GM19468 (cell line): ENCODE measurements at regions not wholly inside any gene's neighbourhood (a gene's known extent, or its start where the extent isn't known, plus 50 kb on each side); places are given as distances from the start of the nearest gene placed in this dataset.
"Not testable (repeated sequence)": the region's sequence is repeated elsewhere in the genome, so short reads cannot be mapped to it uniquely, and the experiment has no call there.

Source experiments
- ATAC-seq: cut with Tn5 transposase; IDR thresholded peaks from one replicate; pipeline ENCODE4 v1.9.1; 2021; ENCODE audit warnings: mild to moderate bottlenecking, moderate library complexity, moderate number of reproducible peaks; ENCODE audit not compliant: unreplicated experiment; ENCODE audit errors: extremely low read depth

DNA sequence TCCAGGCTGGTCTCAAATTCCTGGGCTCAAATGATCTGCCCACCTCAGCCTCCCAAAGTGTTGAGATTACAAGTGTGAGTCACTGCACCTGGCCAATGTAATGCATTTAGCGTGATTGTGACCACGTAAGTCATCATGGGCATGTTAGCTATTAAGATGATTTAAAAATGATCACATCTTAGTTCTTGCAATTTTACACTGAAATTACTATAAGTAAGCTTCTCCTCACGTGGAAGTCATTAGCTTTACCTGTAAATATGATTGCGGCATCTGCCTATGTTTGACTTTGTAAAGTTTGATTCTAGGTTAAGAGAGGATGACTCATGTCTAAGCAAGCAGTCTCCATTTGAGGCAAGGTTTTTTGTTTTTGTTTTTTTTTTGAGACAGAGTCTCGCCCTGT is 85.5 kb downstream of the PMAIP1 start:
- ATAC-seq: no peak

DNA sequence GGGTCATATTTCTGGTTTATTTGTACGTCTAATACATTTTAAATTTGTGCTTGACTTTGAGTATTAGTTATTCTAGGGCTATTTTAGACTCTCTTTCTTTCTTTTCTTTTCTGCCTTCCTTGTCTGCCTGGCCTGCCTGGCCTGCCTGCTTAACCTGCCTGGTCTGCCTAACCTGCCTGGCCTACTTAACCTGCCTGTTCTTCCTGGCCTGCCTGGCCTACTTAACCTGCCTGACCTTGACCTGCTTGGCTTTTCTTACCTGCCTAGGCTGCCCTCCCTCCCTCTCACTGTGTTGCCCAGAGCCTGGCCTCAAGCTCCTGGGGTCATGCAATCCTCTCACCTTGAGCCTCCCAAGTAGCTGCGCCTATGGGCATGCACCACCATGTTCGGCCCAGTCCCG is 83.7 kb downstream of the PMAIP1 start:
- ATAC-seq: no peak

DNA sequence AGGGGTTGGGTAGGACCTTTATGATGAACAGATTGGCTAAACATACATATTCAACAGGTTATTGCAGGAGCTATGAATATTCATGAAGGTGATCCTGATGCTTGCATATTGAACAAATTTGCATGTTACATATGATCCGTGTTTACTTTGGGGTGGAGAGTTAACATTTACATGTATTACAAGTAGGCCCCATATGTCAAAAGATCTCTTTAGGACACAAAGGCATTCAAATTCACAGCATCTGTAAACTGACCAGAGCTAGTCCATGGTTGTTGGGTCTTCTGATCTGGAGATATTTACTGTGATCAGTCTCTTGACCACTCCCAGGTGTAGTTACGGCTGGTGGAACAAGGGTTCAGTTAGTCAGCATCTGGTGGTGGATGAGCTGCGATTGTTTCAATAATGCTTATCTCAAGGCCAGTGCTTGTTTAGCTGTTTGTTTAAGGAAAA is 80.4 kb downstream of the PMAIP1 start:
- no peak for ATAC-seq

DNA sequence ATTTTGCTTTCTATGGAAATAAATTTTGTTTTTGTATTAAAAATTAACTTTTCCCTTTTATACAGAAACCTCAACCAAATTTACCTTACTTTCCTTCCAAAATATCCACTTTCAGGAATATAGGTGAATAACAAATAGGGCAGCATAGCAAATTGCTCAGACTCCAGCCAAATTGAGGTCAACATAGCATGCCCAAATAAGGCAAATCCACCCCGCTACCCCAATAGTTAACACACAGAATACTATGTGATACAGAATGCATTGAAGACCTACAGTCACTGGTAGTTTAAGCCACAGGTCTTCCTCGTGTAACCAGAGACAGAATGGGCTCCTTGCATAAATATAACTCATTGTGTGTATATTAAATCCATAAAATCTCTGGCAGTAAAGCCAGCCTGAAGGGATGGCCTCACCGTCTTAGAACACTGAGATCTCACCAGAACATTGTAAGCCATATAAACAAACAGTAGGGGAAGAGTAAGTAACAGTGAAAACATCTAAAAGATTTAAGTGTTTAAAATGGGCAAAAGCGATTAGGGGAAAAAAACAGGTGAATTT is 72.2 kb downstream of the PMAIP1 start:
- ATAC-seq: no peak

DNA sequence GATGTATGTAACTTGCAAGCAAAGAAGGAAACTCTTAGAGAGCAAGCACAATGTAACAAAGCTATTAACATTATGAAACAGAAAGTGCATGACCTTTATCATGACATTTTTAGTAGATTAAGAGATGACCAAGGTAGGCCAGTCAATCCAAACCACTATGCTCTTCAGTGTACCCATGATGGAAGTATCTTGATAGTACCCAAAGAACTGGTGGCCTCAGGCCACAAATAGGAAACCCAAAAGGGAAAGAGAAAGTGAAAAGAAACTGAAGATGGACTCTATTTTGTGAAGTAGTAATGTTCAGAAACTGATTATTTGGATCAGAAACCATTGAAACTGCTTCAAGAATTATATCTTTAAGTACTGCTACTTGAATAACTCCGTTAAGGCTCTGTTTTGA is 71.3 kb downstream of the PMAIP1 start:
- ATAC-seq: peak; percentile 46

DNA sequence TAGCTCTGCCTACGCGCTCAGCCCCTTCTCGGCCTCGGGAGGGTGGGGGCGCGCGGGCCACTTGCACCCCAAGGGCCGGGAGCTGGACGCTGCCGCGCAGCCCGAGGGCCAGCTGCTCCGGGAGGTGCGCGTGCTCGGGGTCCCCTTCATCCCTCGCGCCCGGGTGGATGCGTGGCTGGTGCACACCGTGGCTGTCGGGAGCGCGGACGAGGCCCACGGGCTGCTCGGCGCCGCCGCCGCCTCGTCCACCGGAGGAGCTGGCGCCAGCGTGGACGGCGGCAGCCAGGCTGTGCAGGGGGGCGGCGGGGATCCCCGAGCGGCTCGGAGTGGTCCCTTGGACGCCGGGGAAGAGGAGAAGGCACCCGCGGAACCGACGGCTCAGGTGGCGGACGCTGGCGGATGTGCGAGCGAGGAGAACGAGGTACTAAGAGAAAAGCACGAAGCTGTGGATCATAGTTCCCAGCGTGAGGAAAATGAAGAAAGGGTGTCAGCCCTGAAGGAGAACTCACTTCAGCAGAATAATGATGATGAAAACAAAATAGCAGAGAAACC is 69.8 kb downstream of the PMAIP1 start:
- ATAC-seq: not testable (repeated sequence)

DNA sequence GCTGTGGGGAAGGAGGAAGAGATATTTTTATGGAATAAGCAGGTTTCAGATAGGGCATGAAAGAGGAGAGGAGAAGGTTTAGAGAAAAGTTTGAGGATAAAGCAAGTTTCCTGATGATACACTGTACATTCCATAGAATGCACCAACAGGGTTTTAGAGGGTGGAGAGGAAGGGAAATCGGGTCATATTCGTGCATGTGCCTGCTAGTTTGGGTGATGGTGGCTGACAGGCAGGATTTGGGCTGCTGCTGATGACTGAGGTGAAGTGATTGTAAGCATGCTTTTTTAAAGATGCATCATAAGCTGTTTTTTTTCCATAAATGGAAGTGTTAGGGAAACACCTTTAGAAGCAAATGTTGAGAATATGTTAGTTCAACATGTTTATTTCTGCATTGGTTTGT is 68.8 kb downstream of the PMAIP1 start:
- ATAC-seq: no peak

DNA sequence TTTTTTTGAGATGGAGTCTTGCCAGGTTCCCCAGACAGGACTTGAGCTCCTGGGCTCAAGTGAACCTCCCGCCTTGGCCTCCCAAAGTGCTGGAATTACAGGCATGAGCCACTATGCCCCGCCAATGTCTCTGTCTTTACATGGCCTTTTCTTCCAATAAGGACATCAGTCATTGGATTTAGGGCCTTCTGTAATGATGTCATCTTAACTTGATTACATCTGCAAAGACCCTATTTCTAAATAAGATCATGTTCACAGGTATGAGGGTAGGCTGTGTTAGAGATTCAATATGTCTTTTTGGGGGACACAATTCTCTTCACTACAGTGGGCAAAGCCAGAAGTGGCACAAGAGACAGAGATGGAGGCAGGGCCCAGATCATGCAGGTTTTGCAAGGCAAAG is 68.1 kb downstream of the PMAIP1 start:
- ATAC-seq: no peak

DNA sequence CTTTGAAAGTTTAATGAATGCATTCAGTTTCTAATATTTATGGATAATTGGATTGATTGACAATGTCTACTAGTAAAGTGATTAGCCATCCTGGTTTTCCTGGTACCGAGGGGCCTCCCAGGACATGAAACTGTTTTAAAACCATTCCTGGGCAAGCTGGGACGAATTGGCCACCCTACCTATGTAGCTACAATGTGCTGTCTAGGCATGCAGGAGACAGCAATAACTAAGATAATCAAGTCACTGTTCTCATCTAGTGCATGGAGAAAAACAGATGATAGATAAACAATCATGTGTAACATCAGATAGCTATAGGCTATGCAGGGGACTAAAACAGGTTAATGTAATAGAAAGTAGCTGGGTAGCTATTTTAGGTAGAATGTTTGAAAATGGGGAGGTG is 67.1 kb downstream of the PMAIP1 start:
- no peak for ATAC-seq

DNA sequence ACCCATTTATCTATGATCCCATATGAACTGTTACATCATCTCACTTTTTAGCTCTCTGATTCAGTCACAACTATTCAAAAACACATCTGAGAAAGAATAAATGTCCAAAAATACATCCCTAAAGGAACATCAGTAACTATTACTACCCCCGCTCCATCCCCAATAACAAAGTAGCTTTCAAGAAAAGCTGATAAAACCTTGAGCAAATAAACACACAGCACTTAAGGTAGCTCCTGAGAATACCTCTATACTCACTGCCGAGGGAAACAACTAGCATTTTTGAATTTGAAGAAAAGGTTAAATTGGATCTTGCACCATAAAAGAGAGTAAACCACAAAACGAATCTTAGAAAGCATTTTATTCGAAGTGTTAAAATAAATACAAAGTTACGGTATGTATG is 63.4 kb downstream of the PMAIP1 start:
- no peak for ATAC-seq

DNA sequence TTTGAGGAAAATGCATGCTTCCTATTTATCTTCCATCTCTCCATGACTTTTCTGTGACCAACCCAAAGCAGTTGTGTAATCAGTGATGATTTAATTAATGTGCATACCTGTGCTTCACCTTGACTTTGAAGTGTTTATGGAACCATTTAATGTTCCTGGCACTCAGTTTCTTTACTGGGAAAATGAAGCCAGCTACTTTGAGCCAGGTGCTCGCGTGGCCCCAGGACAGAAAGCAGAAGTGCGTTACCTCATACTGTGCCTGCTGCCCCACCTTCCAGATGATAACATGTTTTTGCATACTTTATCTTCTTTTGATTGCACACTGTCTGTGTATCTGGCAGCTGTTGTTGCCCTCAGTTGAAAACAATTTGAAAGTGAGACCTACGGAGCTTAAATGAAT is 61.3 kb downstream of the PMAIP1 start:
- peak; percentile 65 for ATAC-seq

DNA sequence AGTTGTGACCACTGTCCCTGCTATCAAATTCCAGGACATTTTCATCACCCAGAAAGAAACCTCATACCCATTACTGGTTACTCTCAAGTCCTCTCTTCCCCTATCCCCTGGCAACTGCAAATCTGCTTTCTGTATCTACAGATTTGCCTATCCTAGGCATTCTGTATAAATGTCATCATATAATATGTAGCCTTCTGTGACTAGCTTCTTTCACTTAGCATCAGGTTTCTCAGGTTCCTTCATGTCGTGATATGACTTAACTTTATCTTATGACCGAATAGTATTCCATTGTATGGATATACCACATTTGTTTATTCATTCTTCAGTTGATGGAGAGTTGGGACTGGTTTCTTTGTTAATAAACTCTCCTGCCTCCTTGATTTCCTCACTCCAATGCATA is 60.5 kb downstream of the PMAIP1 start:
- no peak for ATAC-seq

DNA sequence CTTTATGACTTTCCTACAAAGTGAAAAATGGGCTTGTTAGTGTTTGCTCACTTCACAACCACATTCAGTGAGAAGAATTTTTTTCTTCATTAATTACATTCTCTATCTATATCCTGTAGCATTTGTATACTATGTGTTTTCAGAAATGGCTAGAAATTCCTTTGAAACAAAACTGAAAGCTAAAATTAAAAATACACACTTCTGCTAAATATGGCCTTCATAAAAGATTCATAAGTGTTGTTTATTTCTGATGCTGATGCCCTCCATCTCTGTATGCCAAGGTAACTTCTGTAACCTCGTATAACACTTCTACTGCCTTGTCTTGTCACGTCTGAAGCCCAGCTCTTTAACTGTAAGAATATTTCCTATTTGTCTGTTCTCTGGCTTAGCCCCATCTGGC is 59.8 kb downstream of the PMAIP1 start:
- ATAC-seq: no peak

DNA sequence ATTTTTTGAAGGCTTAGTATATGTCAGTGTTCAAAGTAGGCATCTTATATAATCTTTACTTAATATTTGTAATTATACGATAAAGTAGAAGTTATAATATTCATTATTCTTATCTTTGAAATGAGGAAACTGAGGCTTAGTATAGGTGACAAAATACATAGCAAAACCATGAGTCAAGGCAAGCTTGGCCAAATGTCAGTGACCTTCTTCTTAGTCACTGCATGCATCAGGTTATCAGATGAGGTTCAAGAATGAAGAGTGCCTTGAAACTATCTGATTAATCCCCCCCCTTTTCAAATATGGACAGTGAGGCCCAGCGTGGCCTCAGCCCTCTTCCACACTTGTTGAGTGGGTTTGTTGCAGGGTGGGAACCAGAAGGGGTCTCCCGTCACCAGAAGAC is 59.3 kb downstream of the PMAIP1 start:
- ATAC-seq: no peak

DNA sequence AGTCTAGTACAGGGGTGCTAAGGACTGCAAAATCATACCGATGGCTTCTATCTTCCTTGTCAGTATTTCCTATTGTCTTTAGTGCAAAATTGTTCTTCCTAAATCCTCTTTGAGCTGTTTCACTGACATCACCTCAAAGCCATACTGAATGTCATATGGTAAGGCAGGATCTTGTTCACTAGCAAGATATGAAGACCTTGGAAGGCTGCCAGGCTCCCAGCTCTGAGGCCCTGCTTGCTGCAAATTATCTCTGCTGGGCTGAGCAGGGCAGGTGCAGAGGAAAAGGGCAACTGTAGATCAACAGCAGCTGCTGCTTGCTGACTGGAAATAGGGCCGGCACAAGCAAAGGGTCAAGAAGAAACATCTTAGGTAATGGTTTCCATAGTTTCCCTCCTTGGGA is 58.2 kb downstream of the PMAIP1 start:
- ATAC-seq: no peak

DNA sequence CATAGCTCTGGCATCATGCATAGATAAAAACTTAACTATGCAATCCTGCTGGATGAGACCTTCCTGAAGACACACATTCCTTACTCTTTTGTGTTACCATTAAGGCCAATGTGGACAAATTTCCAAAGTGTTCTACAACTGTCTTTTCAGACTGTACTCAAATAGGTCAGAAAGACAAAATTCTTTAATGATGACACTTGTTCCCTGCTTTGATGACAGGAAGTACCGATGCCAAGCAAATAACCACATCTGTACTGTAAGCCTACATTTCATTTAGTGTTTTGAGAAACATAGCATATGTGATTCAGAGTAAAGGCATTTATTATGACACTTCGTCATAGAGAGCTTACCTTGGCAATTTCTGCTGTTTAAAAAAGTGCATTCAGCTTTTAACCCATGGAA is 55.0 kb downstream of the PMAIP1 start:
- no peak for ATAC-seq

DNA sequence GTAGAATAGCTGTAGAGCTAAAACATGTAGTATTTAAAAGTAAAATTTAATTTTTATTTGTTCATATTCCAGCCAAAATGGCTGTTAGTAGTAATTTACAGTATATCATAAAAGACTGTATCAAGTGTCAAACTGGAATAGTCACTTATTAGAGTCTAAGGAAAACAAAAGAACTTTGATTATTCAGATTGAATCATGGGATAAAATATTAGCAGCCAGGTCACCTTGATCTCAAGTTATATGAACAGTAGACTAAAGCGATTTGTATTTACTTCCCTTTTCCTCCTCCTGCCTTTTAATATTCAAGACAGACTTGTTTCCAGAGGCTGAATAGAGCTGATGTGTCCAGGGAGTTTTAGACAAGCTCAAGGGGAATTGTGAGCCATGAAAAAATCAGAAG is 54.4 kb downstream of the PMAIP1 start:
- ATAC-seq: no peak
